Activated CD4-positive, CD25-positive, alpha-beta regulatory T cell treated with anti-CD3 and anti-CD28 coated beads, Interleukin-2, amount 50 U/mL, for 16 hours (primary cell): ENCODE measurements at regions not wholly inside any gene's neighbourhood (a gene's known extent, or its start where the extent isn't known, plus 50 kb on each side); places are given as distances from the start of the nearest gene placed in this dataset.

Source experiments
- DNase-seq: peaks from one replicate; pipeline ENCODE4 v3.0.0-alpha.2; 2020; ENCODE audit warnings: low read depth, low spot score

DNA sequence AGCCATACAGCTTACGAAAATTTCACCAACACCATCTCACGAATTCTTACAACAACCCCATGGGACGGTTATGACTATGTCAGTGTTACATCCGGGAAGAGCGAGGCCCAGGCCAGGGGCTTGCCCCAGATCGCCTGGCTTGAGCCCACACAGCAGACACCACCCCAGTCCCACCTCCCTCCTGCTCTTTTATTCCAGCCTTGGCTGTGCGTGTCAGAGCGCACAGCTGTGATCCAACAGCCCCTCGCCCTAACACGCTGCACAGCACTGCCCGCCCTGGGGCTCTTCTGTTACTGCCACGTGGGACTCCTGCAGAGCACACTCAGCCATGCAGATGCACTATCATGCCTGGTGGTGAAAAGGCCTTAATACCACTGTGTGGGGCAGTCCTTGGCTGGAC lies 127.9 kb downstream of the ENGASE start:
- no peak for DNase-seq

DNA sequence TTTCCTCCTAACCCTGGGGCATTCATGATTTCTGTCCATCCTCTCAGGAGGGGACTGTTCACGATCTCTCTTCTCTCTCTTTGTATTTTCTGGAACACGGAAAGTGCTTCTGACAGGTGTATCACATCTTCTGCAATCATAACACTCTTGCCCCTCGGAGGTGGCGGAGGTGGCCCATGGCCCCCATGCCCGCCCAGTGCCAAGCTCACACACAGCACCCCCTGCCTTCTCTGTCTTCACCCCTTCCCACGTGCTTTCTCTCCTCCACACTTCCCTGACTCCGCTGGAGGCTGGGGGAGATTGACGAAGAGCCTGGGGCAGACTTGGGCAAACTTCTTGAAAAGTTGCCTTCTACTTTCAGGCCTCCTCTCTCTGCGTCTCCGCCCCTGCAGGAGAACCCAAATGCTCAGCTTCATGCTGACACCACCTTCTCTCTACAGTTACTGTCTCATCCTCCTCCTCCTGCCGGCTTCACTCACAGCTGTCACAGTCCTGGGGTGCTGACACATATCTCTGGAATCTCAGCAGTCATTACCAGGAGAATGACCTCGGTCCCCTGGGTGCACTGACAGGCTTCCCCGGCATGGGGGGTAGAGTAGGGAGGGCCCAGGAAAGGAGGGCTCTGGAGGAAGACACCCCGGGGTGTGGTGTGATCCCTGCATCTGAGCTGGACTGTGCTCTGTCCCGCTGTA lies 127.1 kb downstream of the ENGASE start:
- no peak for DNase-seq

GRCh38 chr17:79201119-79201518 lies 126.5 kb downstream of the ENGASE start:
- no peak for DNase-seq

DNA sequence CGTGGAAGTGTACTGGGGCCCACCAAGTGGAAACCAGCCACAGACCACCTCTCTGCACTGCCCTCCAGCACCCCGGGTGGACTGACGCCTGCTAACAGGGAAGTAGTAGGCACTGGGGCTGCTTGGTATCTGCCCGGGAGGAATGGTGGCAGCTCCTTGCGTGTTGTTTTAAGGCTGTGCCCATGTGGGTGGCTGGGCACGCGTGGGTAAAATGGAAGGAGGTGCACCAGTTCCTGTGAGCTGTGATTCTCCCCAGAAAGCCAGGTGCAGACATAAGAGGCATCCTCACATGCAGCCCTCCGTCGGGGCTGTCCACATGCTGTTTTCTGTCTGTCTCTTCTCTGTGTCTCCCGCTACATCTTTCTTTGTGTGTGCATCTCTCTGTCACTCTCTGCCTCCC lies 122.3 kb downstream of the ENGASE start:
- DNase-seq: no peak

DNA sequence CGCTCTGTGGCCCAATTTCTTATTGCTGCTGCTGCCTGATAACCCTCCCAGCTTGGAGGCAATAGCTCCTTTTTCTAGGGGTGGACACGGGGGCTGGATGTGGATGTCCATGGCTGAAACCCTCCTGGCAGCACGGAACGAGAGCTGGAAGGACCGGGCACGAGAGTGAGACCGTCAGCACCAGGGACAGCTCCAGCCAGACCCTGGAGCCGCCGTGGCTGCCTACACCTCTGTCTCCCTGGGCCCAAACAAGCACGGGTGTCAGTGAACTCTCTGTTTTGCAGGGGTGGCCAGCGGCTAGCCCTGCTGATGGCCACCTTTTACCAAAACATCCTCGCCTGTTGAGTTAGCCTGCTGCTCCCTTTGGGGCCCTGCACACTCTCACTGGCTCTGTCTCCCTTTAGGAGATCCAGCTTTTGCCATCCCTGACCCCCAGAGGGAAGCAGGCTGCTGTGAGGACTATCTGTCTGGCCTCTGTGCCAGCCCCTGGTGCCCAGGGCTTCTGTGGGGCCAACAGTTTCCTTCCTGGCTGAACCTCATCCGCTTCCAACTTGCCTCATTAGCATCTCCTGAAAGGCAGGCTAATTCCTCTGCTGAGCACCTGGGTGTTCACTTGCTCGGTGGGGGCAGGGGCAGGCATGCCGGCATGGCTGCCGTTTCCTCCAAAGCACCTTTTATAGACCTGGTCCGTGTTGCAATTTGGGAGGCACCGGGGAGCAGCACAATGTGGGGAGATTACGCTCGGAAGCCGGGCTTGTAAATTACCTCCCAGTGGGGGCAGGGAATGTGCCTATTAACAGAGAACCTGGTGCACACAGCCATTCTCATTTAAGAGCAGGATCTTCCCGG lies 118.1 kb downstream of the ENGASE start:
- DNase-seq: no peak

- no peak for DNase-seq
Observed at GRCh38 chr17:79191270-79191934, 116.8 kb downstream of the ENGASE start.

DNA sequence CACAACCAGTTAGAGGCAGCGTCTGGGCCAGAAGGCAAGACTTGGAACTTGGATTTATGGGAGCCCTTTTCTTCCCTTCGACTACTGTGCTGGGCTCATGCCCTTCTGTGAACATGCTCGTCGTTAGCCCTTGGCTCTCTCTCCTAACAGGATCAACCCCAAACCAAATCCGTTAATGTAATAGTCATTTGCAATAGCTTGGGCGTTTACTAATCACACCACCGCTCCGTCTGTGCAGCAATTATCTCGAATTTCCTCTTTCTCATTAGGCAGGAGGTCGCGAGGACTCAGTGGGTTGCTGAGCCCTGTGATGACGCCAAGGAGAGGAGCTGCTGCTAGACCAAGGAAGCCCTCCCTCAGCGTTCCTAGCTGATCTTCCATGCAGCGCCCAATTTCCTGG lies 114.7 kb downstream of the ENGASE start:
- no peak for DNase-seq

GRCh38 chr17:79188685-79189084 lies 114.1 kb downstream of the ENGASE start:
- no peak for DNase-seq

DNA sequence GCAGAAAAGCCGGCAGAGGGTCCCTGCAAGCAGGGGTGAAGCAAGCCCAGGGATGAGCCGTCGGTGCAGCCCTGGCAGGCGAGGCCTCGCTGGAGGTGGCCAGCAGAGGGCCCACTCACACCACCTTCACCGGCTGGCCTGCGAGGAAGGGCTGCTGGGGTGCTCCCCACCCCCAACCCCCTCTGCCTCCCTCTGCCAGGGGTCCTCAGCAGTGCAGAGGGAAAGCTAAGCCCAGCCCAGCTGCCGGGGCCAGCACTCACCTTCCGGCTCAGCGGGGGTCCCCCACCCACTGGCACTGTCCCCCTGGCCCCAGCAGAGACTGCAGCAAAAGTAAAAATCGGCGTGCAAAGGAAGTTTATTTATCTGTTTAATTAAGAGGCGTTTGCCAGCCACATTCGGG lies 113.4 kb downstream of the ENGASE start:
- DNase-seq: no peak

GRCh38 chr17:79187186-79187585 lies 112.6 kb downstream of the ENGASE start:
- no peak for DNase-seq

DNA sequence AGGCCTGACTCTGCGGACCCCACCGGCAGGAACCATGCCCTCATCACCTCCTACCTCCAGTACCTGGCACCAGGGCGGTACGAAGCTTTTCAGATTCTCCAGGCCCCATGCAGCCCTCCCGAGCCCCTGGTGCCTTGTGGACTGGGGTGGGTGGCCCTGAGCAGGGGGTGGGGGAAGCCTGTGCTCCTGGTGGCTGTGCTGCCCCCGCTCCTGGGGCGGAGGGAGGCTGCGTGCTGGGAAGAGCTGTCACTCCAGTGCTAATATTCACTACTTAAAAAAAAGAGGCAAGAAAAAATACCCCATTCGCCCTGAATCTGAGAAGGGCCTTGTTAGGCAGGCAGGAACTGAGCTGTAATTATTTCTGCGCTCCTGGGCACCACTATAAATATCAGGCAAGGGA lies 111.8 kb downstream of the ENGASE start:
- no peak for DNase-seq

GRCh38 chr17:79185671-79186070 lies 111.0 kb downstream of the ENGASE start:
- DNase-seq: no peak

DNA sequence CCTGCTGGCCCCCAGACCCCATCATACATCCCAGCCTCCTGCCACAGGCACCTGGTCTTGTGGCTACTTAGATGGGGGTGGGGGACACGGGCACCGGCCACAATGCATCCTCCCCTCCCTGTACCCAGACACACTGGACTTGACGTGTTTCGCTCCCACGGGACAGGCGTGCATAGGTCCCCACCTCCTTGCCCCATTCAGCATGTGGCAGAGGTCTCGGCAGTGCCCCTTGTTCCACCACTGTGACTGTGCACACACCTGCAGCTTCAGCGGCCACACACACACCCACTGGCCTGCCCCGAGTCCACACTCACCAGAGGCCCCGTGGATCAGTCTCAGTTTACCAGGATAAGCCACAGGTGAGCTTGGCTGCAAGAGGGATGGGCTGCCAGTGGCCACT lies 109.6 kb downstream of the ENGASE start:
- no peak for DNase-seq

DNA sequence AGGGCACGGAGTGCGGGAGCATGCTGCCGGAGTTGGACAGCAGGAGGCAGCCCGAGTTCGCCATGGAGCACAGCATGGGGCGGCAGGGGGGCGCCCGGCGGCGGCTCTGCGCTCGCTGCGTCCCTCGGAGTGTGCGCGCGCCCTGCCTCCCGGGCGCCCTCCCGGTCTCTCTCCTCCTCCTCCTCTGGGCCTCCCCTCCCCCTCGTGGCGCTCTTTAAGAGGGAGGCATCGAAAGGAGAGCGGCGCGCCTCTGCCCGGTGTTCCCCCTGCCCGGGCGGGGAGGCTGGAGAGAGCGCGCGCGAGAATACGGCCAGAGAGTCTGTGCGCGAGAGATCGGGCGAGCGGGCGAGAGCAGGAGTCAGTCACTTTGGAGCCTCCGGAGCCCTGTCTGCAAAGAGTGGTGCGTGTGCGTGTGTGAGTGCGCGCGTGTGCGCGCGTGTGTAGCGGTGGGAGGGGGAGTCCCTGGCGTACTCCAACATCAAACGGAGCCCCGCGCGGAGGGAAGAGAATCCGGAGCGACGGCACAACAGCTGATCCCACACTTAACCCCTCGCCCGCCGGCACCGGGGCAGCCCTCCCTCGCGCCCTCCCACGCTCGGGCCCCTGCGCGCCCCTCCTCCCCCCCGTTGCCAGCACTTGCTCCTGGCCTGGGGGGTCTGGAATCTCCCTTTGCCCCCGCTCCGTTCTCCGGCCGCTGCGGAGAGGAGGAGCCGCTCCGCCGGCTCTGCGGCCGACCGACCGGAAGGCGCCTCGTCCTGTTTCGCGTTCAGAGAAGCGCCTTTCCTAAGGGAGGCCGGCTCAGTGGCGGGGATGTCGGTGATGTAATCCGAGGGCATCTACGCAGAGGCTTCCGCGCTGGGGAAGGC lies 108.9 kb downstream of the ENGASE start:
- no peak for DNase-seq

DNA sequence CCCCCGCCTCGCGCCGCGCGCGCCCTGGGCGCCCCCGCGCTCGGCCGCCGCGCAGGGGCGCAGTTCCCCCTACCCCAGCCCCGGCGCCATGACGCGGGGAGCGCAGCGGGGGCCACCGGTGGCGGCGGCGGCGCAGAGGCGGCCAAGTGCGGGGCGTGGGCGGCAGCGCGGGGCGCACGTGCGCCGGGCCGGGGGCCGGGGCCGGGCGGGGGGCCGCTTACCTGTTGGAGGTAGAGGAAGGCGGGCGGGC lies 108.3 kb downstream of the ENGASE start:
- DNase-seq: no peak

DNA sequence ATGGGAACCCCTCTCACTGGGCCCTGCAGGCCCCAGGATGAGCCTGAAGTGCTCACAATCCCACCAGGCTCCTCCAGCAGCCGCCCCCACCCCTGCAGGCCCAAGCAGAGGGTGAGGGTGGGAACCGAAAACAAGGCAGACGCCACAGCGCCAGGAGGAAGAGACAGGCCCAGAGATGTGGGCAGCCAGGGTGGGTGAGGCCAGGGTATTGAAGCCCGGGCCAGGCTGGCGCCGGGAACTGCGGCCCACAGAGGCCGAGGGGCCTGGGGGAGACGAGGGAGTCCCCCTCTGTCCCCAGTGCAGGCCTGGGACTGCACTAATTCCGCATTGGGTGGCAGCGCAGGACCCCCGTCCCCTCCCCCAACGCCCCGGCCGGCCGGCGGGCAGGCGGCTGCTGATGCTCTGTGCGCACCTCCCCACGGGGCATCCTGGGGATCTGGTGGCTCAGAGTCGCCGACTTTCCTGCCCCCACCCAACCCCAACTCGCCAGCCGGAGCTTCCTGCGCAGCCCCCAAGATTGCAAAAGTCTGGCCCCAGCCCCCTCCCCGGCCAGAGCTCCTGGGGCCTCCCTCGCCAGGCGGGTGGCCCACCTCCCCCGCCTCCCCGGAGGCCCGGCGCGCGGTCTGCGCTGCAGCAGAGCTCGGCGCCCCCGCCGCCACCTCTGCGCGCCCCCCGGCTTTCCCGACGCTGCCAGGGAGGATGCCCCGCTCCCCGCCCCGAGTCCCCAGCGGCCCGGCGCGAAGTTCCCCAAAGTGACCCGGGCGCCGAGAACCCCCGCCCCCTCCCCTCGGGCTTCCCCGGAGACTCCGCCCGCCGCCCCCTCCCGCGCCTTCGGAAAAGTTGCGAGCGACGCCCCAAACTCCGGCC lies 107.8 kb downstream of the ENGASE start:
- no peak for DNase-seq

- no peak for DNase-seq
Observed at GRCh38 chr17:79180358-79181005, 105.9 kb downstream of the ENGASE start.

DNA sequence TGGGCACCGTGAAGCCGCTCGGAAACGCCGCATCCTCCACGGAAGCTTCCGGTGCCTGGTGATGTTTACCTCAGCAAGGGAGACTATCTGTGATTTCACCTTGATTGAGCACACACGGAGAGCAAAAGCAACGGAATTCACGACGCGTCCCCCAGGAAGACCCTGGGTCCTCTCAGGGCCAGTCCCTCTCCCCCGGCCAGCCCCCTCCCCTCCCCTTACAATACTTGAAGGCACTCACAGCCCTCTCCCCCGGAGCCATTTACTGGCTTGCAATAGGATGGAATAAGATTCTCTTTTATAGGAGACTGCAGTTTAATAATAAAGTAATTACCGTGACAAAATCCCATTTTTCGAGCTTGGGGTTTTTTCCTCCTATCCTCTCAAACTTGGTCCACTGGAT lies 104.7 kb downstream of the ENGASE start:
- no peak for DNase-seq

- DNase-seq: no peak
Observed at GRCh38 chr17:79177877-79178276, 103.3 kb downstream of the ENGASE start.

DNA sequence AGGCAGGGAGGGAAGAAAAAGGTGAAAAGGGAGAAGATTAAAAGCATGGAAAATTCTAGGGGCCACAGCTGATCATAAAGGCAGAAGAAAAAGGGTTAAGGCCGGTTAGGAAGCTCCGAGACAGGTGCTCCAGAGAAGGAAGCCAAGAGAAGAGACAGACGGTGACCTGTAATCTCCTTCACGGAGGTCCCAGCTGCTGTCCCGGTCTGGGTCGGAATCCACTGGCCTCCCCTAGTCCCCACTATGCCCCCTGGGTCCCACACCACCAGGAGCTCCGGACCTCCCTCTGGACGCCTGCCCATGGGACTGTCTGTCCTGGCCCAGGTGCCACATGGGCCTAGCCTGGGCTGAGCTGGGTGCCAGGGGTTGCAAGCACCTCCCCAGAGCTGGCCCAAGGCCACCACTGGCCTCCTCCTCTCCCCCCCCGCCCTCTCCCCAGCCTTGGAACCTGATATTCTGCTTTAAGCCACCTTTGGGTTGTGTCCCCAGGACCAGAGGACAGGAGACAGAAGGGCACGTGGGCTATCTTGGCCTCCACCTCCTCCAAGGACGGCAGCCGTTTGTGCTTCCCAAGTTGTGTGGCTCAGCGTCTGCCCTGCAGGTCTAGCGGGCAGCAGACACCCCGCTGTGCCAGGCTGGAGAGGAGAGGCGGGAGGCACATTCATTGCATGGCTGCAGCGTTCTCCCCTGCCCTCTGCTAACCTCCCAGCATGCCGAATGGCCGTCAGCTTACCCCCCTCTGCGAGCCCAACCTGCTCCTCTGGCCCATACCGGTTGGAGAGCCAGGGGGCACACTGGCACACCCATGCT lies 102.4 kb downstream of the ENGASE start:
- no peak for DNase-seq
